ENCODE measurements at regions not wholly inside any gene's neighbourhood (a gene's known extent, or its start where the extent isn't known, plus 50 kb on each side); places are given as distances from the start of the nearest gene placed in this dataset.

GRCh38 chr6:170158296-170159021 lies 132.4 kb downstream of the DLL1 start:
- Histone ChIP-seq H3K27me3 (peaks cover 5% of the 10 kb centered on the region), H3K9me3 (no peaks in the 10 kb centered on the region), H3K4me1 (ENCODE audit: control insufficient read depth in 1 of 2, insufficient read depth in 1 of 2, low read depth in 1 of 2, low read length in 1 of 2) (no peaks in the 10 kb centered on the region), H3K27ac (no peak overlapping the region), H3K4me3 (ENCODE audit: low read depth in 1 of 2, low read length in 1 of 2) (no peak overlapping the region), H3K36me3 (no peaks in the 10 kb centered on the region)
- no peak for TF ChIP-seq CTCF (IDR thresholded peaks at IDR 0.05)

- Histone ChIP-seq H3K9me3 (no peaks in the 10 kb centered on the region), H3K4me1 (ENCODE audit: control insufficient read depth in 1 of 2, insufficient read depth in 1 of 2, low read depth in 1 of 2, low read length in 1 of 2) (no peaks in the 10 kb centered on the region)
- no peak for TF ChIP-seq CTCF (IDR thresholded peaks at IDR 0.05)
Observed at GRCh38 chr6:170157567-170158218, 133.2 kb downstream of the DLL1 start.

DNA sequence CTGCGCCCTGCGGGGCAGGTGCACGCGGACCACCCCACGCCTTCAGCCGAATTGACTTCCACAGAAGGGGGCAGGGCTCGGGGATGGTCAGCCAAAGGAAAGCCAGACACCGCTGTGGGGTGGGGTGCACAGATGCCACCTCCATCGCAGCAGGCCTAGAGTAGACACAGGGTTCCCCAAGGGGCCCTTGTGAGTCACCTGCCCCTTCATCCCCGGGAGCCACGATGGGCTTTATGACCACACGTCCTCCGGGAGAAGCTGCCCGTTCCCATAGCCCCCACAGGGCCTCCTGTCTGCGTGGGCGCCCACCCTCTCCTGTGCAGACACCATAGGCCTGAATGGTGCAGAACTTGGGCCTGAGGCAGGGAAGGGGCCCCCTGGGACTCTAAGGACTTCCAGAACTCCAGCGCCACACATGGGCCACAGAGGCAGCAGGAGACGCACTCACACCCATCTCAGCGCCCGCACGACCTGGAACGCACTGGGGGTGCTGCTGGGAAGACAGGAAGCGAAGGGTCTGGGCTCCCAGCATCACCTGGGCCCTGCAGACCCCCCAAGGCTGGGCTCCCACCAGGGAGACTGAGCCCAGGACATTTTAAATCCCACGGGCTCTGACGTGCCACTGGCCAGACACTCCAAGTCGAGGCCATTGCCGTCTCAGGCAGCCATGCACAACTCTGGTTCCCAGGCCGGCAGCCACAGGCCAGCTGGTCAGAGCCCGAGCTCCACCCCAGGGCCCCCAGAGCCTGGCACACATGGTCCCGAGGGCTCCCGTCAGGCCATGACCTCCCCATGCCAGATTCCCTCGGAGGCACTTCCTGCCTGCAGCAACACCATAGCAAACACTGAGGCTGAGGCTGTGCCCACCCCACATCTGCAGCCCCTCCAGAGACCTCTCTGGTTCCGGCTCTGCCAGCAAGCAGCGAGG lies 134.2 kb downstream of the DLL1 start:
- no peaks in the 10 kb centered on the region for H3K9me3 ChIP-seq
- no peak overlapping the region for H3K4me3 ChIP-seq (ENCODE audit: low read depth in 1 of 2, low read length in 1 of 2)

More at GRCh38 chr6:170157567-170158218, 133.2 kb downstream of the DLL1 start:
- Histone ChIP-seq H3K4me3 (ENCODE audit: low read depth in 1 of 2, low read length in 1 of 2) (no peak overlapping the region), H3K36me3 (no peaks in the 10 kb centered on the region), H3K27me3 (peaks cover 13% of the 10 kb centered on the region), H3K27ac (no peak overlapping the region)

DNA sequence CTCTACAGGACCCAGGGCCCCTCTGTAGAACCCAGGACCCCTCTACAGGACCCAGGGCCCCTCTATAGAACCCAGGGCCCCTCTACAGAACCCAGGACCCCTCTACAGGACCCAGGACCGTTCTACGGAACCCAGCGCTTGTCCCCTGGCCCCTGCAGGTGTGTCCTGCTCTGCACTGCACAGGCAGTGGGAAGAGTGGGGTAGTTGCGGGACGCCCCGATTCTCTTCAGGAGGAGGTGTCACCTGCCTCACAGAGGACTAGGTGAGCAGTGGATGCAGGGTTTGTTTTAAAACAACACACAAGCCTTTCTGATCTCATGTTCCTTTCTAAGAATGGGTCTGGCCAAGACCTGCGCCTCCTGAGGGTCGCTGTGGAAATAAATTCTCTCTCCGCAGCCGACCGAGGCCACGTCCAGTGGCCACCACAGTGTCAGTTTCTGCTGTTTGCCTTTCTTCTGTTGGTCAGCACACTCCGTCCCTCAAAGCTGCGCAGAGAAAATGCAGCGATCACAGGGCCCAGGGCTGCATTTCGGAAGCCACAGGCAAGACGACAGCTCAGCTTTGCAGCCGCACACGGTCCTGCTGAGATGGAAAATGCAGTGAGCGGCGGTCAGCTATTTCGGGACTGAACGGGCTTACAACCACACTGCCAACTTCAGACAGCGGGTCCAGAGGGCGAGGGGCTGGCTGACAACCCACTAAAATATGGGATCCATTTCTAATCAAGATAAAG lies 135.2 kb downstream of the DLL1 start:
- peaks cover 34% of the 10 kb centered on the region for H3K27me3 ChIP-seq
- H3K36me3 ChIP-seq, result no peaks in the 10 kb centered on the region
- no peak overlapping the region for H3K4me3 ChIP-seq (ENCODE audit: low read depth in 1 of 2, low read length in 1 of 2)
- H3K27ac ChIP-seq, result no peak overlapping the region
- no peaks in the 10 kb centered on the region for H3K9me3 ChIP-seq
- H3K4me1 ChIP-seq (ENCODE audit: control insufficient read depth in 1 of 2, insufficient read depth in 1 of 2, low read depth in 1 of 2, low read length in 1 of 2), result no peaks in the 10 kb centered on the region
- no peak for TF ChIP-seq CTCF (IDR thresholded peaks at IDR 0.05)

More for the DNA sequence above, 134.2 kb downstream of the DLL1 start:
- Histone ChIP-seq H3K27ac (no peak overlapping the region), H3K36me3 (no peaks in the 10 kb centered on the region), H3K4me1 (ENCODE audit: control insufficient read depth in 1 of 2, insufficient read depth in 1 of 2, low read depth in 1 of 2, low read length in 1 of 2) (no peaks in the 10 kb centered on the region), H3K27me3 (peaks cover 23% of the 10 kb centered on the region)
- TF ChIP-seq CTCF (IDR thresholded peaks at IDR 0.05), result no peak
